B cell (primary cell): ENCODE measurements at regions not wholly inside any gene's neighbourhood (a gene's known extent, or its start where the extent isn't known, plus 50 kb on each side); places are given as distances from the start of the nearest gene placed in this dataset.

ENCODE experiments used
- ATAC-seq: fragments of 200-7000 bp; cut with Tn5 transposase; one replicate; pipeline ENCODE4 v1.10.0; 2021; ENCODE audit warnings: low read depth, mild to moderate bottlenecking, moderate number of reproducible peaks, moderate library complexity
- CTCF ChIA-PET: fragments of 350-600 bp; sonication (Branson Sonifier 250); formaldehyde crosslinking; loops from one replicate; lab custom pipeline; 2021; ENCODE audit warnings: antibody characterized with exemption, inconsistent platforms; lab: Charles Lee
- POLR2A ChIA-PET: fragments of 350-600 bp; sonication (Branson Sonifier 250); formaldehyde crosslinking; loops from one replicate; lab custom pipeline; 2021; ENCODE audit warnings: antibody characterized with exemption; lab: Charles Lee
- DNase-seq: peaks from one replicate; pipeline ENCODE4 v3.0.0; 2013
- H2AFZ ChIP-seq: 2 replicates; pipeline ENCODE4 v1.6.1; 2012; ENCODE audit warnings: mild to moderate bottlenecking, low read depth, low read length; ENCODE audit not compliant: insufficient read depth, poor library complexity, severe bottlenecking
- H3K27ac ChIP-seq, 2 donors: 1 replicate in 1 of 2; 2 replicates in 1 of 2; pipeline ENCODE4 v1.5.1; 2012 to 2013; ENCODE audit warnings: low read length in 2 of 2, mild to moderate bottlenecking in 2 of 2, moderate library complexity in 1 of 2
- H3K27me3 ChIP-seq, 4 experiments: fragments of 200-600 bp in 1 of 4; sonication (generic) in 1 of 4; replicated peaks in 1 of 4; 1 replicate in 2 of 4; 2 replicates in 2 of 4; pipeline versions ENCODE4 v1.6.1 to v1.7.0; 2013 to 2016; ENCODE audit warnings: low read length in 3 of 4, mild to moderate bottlenecking in 2 of 4, mixed read lengths in 1 of 4, moderate library complexity in 1 of 4; ENCODE audit not compliant: insufficient read depth in 4 of 4, control insufficient read depth in 3 of 4; ENCODE audit errors: control extremely low read depth in 1 of 4
- H3K36me3 ChIP-seq, 2 experiments: replicated peaks in 1 of 2; 1 replicate in 1 of 2; 2 replicates in 1 of 2; pipeline versions ENCODE4 v1.6.1 to v1.7.1; 2013; ENCODE audit warnings: low read length in 1 of 2; ENCODE audit not compliant: insufficient read depth in 2 of 2, control insufficient read depth in 1 of 2; ENCODE audit errors: control extremely low read depth in 1 of 2, extremely low read depth in 1 of 2
- H3K4me1 ChIP-seq, 2 donors: fragments of 200-600 bp in 1 of 2; sonication (generic) in 1 of 2; 1 replicate in 1 of 2; 2 replicates in 1 of 2; pipeline versions ENCODE4 v1.5.1 to v1.6.1; 2013 to 2017; ENCODE audit warnings: low read length in 2 of 2; ENCODE audit not compliant: control insufficient read depth in 2 of 2, insufficient read depth in 2 of 2
- H3K4me2 ChIP-seq: replicated peaks from 2 replicates; pipeline ENCODE3; 2012; ENCODE audit warnings: mild to moderate bottlenecking, low read depth, low read length; ENCODE audit not compliant: poor library complexity, severe bottlenecking
- H3K4me3 ChIP-seq, 5 experiments: fragments of 200-600 bp in 1 of 5; sonication (generic) in 1 of 5; 1 replicate in 3 of 5; 2 replicates in 2 of 5; pipeline versions ENCODE4 v1.5.1 to v1.7.0; 2011 to 2016; ENCODE audit warnings: low read length in 4 of 5, mild to moderate bottlenecking in 4 of 5, low read depth in 2 of 5, control low read depth in 1 of 5, moderate library complexity in 1 of 5; ENCODE audit not compliant: insufficient read depth in 1 of 5; ENCODE audit errors: control extremely low read depth in 1 of 5, extremely low read depth in 1 of 5
- H3K79me2 ChIP-seq: fragments of 200-600 bp; sonication (generic); one replicate; pipeline ENCODE4 v1.6.0; 2016; ENCODE audit warnings: low read length; ENCODE audit not compliant: control insufficient read depth, insufficient read depth
- H3K9ac ChIP-seq: fragments of 200-600 bp; sonication (generic); 2 replicates; pipeline ENCODE4 v1.6.1; 2017; ENCODE audit warnings: mild to moderate bottlenecking, low read length, moderate library complexity
- H3K9me3 ChIP-seq, 3 donors: one replicate each; pipeline versions ENCODE4 v1.6.1 to v1.7.1; 2013; ENCODE audit warnings: low read length in 2 of 3; ENCODE audit not compliant: control insufficient read depth in 2 of 3, insufficient read depth in 1 of 3; ENCODE audit errors: control extremely low read depth in 1 of 3
- H4K20me1 ChIP-seq: 2 replicates; pipeline ENCODE4 v1.6.0; 2012; ENCODE audit warnings: mild to moderate bottlenecking, low read length; ENCODE audit not compliant: insufficient read depth, control insufficient read depth, poor library complexity, severe bottlenecking
- H3K27ac Mint-ChIP-seq: one replicate; pipeline ENCODE4 v1.8.0; 2021; ENCODE audit warnings: mixed read lengths
- H3K27me3 Mint-ChIP-seq: one replicate; pipeline ENCODE4 v1.8.0; 2021; ENCODE audit warnings: mixed read lengths
- H3K4me1 Mint-ChIP-seq: one replicate; pipeline ENCODE4 v1.8.0; 2021; ENCODE audit warnings: mixed read lengths
- H3K4me3 Mint-ChIP-seq: one replicate; pipeline ENCODE4 v1.8.0; 2021; ENCODE audit warnings: mixed read lengths
- H3K9me3 Mint-ChIP-seq: one replicate; pipeline ENCODE4 v1.8.0; 2022; ENCODE audit warnings: mixed read lengths; ENCODE audit not compliant: insufficient read depth
- CTCF ChIP-seq: fragments of 200-600 bp; IDR thresholded peaks from one replicate; pipeline ENCODE4 v1.8.0; 2022; ENCODE audit warnings: antibody characterized with exemption, mild to moderate bottlenecking
- EZH2 ChIP-seq: IDR thresholded peaks from 2 replicates; pipeline ENCODE4 v1.6.1; 2012; ENCODE audit warnings: borderline replicate concordance, low read depth, mild to moderate bottlenecking, moderate library complexity, low read length; ENCODE audit not compliant: insufficient read depth, poor library complexity, severe bottlenecking
- WGBS: methylation state at CpG from one replicate; pipeline ENCODE4 v1.1.5; 2013; ENCODE audit warnings: missing lambda C conversion rate; ENCODE audit not compliant: insufficient coverage; 5-methylcytosine and 5-hydroxymethylcytosine counted together
- intact Hi-C: fragments of 100-400 bp; cut with micrococcal nuclease; formaldehyde crosslinking; loops from one replicate; pipeline ENCODE4 v1.10.0; 2022

- Mint-ChIP-seq H3K27me3 (no peaks in the 10 kb centered on the region), H3K4me1 (peaks cover 2% of the 10 kb centered on the region), H3K4me3 (no peak overlapping the region), H3K27ac (no peak overlapping the region), H3K9me3 (no peaks in the 10 kb centered on the region)
- Histone ChIP-seq H3K4me2 (no peak overlapping the region), H3K36me3 (no peaks in the 10 kb centered on the region), H4K20me1 (no peaks in the 10 kb centered on the region), H2AFZ (no peak overlapping the region), H3K27ac (no peak overlapping the region), H3K4me3 (no peak overlapping the region), H3K9me3 (no peaks in the 10 kb centered on the region), H3K79me2 (no peaks in the 10 kb centered on the region), H3K27me3 (no peaks in the 10 kb centered on the region), H3K9ac (no peak overlapping the region), H3K4me1 (no peaks in the 10 kb centered on the region)
- TF ChIP-seq EZH2, result no peak
- ChIA-PET CTCF (interaction anchor here (0.6 kb wide), 1 partner anchor 41 kb away, joined by 4 read pairs; no protein-coding TSS in a partner anchor), POLR2A (no interaction called here)
- ATAC-seq (no peak), DNase-seq (no peak)
- intact Hi-C loops, result no loop called here
- no CpG with 5 or more reads among the region's 1 CpG for WGBS
Observed at GRCh38 chr9:522658-523057, 308.0 kb downstream of the DOCK8 start.

DNA sequence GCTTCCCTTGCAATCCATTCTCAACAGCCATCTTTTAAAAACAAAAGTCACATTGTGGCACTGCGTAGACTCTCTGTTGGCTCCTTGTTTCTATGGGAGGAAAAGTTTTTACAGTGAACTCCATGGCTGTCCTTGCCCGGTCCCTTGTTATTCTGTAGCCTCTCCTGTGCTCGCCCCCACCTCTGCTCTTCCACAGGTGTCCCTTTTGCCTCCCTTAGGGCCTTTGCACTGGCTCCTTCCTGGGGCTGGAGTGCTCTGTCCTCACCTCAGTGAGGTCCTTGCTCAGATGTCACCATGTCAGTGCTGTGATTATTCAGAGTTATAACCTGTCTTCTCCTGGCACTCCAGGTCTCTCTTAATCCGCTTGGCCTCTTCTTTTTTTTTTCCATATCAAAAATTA, 308.8 kb downstream of the DOCK8 start:
- Histone ChIP-seq H3K9me3 (no peaks in the 10 kb centered on the region), H3K9ac (no peak overlapping the region), H3K36me3 (no peaks in the 10 kb centered on the region), H3K27ac (no peak overlapping the region), H4K20me1 (no peaks in the 10 kb centered on the region), H3K27me3 (no peaks in the 10 kb centered on the region), H3K4me1 (no peaks in the 10 kb centered on the region), H3K79me2 (no peaks in the 10 kb centered on the region), H2AFZ (no peak overlapping the region), H3K4me2 (no peak overlapping the region), H3K4me3 (no peak overlapping the region)
- no peak for ATAC-seq
- ChIA-PET CTCF (interaction anchor here (0.6 kb wide), 1 partner anchor 41 kb away, joined by 4 read pairs; no protein-coding TSS in a partner anchor), POLR2A (no interaction called here)
- 100% methylated on average over 3 of the region's 4 CpGs for WGBS
- Mint-ChIP-seq H3K27me3 (no peaks in the 10 kb centered on the region), H3K27ac (no peak overlapping the region), H3K4me1 (peaks cover 2% of the 10 kb centered on the region), H3K4me3 (no peak overlapping the region), H3K9me3 (no peaks in the 10 kb centered on the region)
- DNase-seq, result no peak
- no peak for TF ChIP-seq EZH2
- no peak for TF ChIP-seq CTCF
- intact Hi-C loops, result no loop called here
